ENCODE measurements at regions not wholly inside any gene's neighbourhood (a gene's known extent, or its start where the extent isn't known, plus 50 kb on each side); places are given as distances from the start of the nearest gene placed in this dataset.

DNA sequence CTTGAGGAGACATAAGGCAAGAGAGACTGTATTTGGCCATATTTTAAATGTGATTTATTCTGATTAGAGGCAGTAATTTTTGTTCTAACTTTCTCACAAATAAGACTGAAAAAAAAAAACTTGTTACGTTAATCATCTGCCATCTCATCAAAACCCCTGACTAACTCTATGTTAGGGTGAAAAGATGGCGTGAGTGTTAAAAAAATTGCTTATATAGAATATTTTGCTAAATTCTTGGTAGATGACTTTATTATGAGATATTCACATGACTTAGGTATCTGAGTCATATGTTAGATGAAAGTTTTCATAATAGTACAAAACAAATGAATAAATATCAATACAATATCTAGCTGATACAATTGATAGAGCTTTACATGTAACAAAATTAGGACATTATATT lies 1508.7 kb upstream of the TMEFF2 start:
- ATAC-seq = no peak
- Histone ChIP-seq H3K9me3 (peaks cover 0 to 3% of the 10 kb centered on the region in 2 donors), H3K36me3 (no peaks in the 10 kb centered on the region), H3K27me3 (no peaks in the 10 kb centered on the region), H3K4me1 (no peaks in the 10 kb centered on the region), H3K4me3 (no peak overlapping the region), H3K27ac (no peak overlapping the region)
- DNase-seq = no peak
- intact Hi-C loops (cut with DNase I) = no loop called here
- TF ChIP-seq, protein P1, sequence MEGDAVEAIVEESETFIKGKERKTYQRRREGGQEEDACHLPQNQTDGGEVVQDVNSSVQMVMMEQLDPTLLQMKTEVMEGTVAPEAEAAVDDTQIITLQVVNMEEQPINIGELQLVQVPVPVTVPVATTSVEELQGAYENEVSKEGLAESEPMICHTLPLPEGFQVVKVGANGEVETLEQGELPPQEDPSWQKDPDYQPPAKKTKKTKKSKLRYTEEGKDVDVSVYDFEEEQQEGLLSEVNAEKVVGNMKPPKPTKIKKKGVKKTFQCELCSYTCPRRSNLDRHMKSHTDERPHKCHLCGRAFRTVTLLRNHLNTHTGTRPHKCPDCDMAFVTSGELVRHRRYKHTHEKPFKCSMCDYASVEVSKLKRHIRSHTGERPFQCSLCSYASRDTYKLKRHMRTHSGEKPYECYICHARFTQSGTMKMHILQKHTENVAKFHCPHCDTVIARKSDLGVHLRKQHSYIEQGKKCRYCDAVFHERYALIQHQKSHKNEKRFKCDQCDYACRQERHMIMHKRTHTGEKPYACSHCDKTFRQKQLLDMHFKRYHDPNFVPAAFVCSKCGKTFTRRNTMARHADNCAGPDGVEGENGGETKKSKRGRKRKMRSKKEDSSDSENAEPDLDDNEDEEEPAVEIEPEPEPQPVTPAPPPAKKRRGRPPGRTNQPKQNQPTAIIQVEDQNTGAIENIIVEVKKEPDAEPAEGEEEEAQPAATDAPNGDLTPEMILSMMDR (IDR thresholded peaks at IDR 0.05) = no peak

DNA sequence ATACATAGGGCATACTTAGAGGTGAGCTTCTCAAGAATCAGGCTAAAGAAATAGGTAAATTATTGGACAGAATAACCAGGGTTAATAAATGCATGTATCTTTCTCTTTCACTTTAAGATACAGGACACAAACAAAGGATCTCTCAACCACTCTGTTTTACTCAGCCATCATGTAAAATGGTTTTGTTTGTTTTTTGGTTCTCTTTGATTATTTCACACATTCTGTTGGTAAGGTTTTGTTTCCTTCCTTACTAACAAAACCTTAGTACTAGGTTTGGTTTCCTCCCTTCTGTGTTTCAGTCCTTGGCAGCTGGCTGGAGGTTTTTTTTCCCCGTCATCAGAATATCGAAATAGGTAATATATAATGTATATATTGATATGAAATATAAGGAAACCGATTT lies 1506.8 kb upstream of the TMEFF2 start:
- TF ChIP-seq, protein P1 (IDR thresholded peaks at IDR 0.05) = no peak
- H3K27ac ChIP-seq = no peak overlapping the region
- DNase-seq = no peak
- no peak overlapping the region for H3K4me3 ChIP-seq
- H3K36me3 ChIP-seq = no peaks in the 10 kb centered on the region
- H3K4me1 ChIP-seq = no peaks in the 10 kb centered on the region
- no peak for ATAC-seq
- intact Hi-C loops (cut with DNase I) = no loop called here
- no peaks in the 10 kb centered on the region for H3K27me3 ChIP-seq
- H3K9me3 ChIP-seq = no peaks in the 10 kb centered on the region

DNA sequence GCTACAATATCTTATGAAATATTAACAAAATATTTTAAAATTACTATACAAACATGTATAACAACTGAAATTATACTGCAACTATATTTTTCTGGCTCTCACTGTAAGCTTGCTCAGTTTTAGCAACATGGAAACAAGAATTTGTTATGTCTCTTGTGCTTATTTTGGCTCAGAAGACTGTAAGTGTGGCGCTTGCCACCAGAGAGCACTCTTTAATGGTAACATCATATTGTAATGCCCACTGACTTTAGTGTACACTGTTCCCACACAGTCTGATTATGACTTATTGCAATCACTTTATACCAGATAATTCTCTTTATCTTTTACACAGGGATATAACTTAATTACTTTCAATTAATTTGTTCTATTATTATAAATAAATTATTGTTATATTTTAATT lies 1500.6 kb upstream of the TMEFF2 start:
- ATAC-seq = no peak
- intact Hi-C loops (cut with DNase I) = no loop called here
- no peaks in the 10 kb centered on the region for H3K27me3 ChIP-seq
- TF ChIP-seq, protein P1 (IDR thresholded peaks at IDR 0.05) = no peak
- H3K27ac ChIP-seq = no peak overlapping the region
- H3K36me3 ChIP-seq = no peaks in the 10 kb centered on the region
- no peaks in the 10 kb centered on the region for H3K9me3 ChIP-seq
- DNase-seq = peak in 2 of 4 donors; percentile 0 to 8
- H3K4me3 ChIP-seq = no peak overlapping the region
- no peaks in the 10 kb centered on the region for H3K4me1 ChIP-seq

DNA sequence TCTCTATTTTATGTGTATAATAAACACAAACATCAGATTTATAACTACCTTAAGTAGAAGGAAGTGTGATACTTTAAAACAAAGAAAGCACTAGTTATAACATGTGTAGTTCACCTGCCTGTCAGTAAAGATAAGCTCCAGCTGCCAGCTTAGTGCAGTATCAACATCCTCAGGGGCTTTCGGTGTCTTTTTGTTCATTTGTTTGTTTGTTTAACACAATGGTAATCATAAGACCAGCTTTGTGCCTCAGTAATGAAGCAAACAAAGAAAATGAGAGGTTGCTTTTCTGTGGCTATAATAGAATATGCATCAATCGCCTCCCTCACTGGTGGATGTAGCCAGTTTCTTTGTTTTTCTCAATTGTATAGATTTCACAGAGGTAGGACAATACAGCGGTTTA lies 1499.0 kb upstream of the TMEFF2 start:
- Histone ChIP-seq H3K9me3 (no peaks in the 10 kb centered on the region), H3K27ac (no peak overlapping the region), H3K4me3 (no peak overlapping the region), H3K4me1 (no peaks in the 10 kb centered on the region), H3K27me3 (no peaks in the 10 kb centered on the region), H3K36me3 (no peaks in the 10 kb centered on the region)
- intact Hi-C loops (cut with DNase I) = no loop called here
- TF ChIP-seq, protein P1 (IDR thresholded peaks at IDR 0.05) = no peak
- no peak for DNase-seq
- ATAC-seq = no peak

DNA sequence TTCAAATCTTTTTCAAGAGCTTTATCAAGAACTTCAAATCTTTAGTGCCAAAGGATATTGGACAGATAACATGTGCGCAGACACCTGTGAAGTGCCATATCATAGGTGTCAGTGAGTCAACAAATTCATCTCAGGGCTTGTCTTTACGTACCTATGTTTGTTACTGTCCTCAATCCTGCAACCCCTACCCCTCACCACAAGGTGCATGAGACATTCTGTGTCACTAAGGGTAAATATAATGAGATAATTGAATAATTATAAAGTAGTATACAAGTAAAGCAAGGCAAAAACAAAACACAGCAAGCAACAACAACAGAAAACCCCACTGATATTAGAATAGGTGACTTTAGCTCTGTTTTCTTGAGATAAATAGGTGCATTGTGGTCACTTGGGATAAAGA lies 1495.8 kb upstream of the TMEFF2 start:
- ATAC-seq = no peak
- Histone ChIP-seq H3K9me3 (no peaks in the 10 kb centered on the region), H3K36me3 (no peaks in the 10 kb centered on the region), H3K4me1 (no peaks in the 10 kb centered on the region), H3K27ac (no peak overlapping the region), H3K27me3 (no peaks in the 10 kb centered on the region), H3K4me3 (no peak overlapping the region)
- TF ChIP-seq, protein P1 (IDR thresholded peaks at IDR 0.05) = no peak
- intact Hi-C loops (cut with DNase I) = no loop called here
- DNase-seq = no peak

Data from left lung (tissue), 4 donors.